Gastroesophageal sphincter (tissue), 4 donors: ENCODE measurements at regions not wholly inside any gene's neighbourhood (a gene's known extent, or its start where the extent isn't known, plus 50 kb on each side); places are given as distances from the start of the nearest gene placed in this dataset.

ENCODE experiments used
- ATAC-seq: fragments of 150-250 bp; one replicate; pipeline ENCODE4 v1.9.1; 2016; ENCODE audit warnings: mild to moderate bottlenecking, moderate library complexity
- H3K27ac ChIP-seq, 4 donors: fragments of 200-600 bp; sonication (generic) in 3 of 4; 1 replicate in 3 of 4; 2 replicates in 1 of 4; pipeline ENCODE4 v1.5.1; 2016 to 2019
- H3K27me3 ChIP-seq: fragments of 200-600 bp; sonication (generic); one replicate; pipeline ENCODE4 v1.5.1; 2019
- H3K36me3 ChIP-seq, 2 donors: fragments of 200-600 bp; sonication (generic); one replicate each; pipeline ENCODE4 v1.5.1; 2019; ENCODE audit warnings: control low read depth in 1 of 2
- H3K4me1 ChIP-seq, 3 donors: fragments of 200-600 bp; sonication (generic); 1 replicate in 2 of 3; 2 replicates in 1 of 3; pipeline ENCODE4 v1.5.1; 2016 to 2019; ENCODE audit warnings: control low read depth in 2 of 3
- H3K4me3 ChIP-seq, 2 donors: fragments of 200-600 bp; sonication (generic); one replicate each; pipeline ENCODE4 v1.5.1; 2019; ENCODE audit warnings: mild to moderate bottlenecking in 1 of 2, moderate library complexity in 1 of 2
- H3K9me3 ChIP-seq, 3 donors: fragments of 200-600 bp; sonication (generic); one replicate each; pipeline ENCODE4 v1.5.1; 2017 to 2019; ENCODE audit warnings: control low read depth in 2 of 3
- CTCF ChIP-seq, 4 experiments: fragments of 200-600 bp in 2 of 4; fragments of 450-650 bp in 2 of 4; sonication (generic) in 1 of 4; IDR thresholded peaks; one replicate each; pipeline ENCODE4 v1.5.1; 2017 to 2019; ENCODE audit warnings: antibody characterized with exemption in 4 of 4, mild to moderate bottlenecking in 2 of 4, moderate library complexity in 2 of 4
- EP300 ChIP-seq: sonication (generic); formaldehyde crosslinking; IDR thresholded peaks from one replicate; pipeline ENCODE4 v1.6.1; 2017; ENCODE audit warnings: antibody characterized with exemption, mild to moderate bottlenecking
- POLR2A ChIP-seq, 2 donors: fragments of 450-650 bp; IDR thresholded peaks; one replicate each; pipeline ENCODE4 v1.6.1; 2017; ENCODE audit warnings: antibody characterized with exemption in 2 of 2, mild to moderate bottlenecking in 2 of 2, moderate library complexity in 1 of 2
- POLR2AphosphoS5 ChIP-seq: sonication (generic); formaldehyde crosslinking; IDR thresholded peaks from one replicate; pipeline ENCODE4 v1.6.1; 2017; ENCODE audit warnings: antibody characterized with exemption
- WGBS, 2 donors: methylation state at CpG; one replicate each; pipeline ENCODE4 v1.1.5; 2018; ENCODE audit warnings: low coverage in 1 of 2; 5-methylcytosine and 5-hydroxymethylcytosine counted together

- Histone ChIP-seq H3K9me3 (peaks cover 0 to 25% (median 0%) of the 10 kb centered on the region in 3 donors), H3K4me3 (no peak overlapping the region), H3K36me3 (no peaks in the 10 kb centered on the region), H3K4me1 (no peaks in the 10 kb centered on the region), H3K27me3 (no peaks in the 10 kb centered on the region), H3K27ac (no peak overlapping the region)
- TF ChIP-seq EP300, result no peak
- no peak for TF ChIP-seq CTCF (IDR thresholded peaks at IDR 0.05)
- no peak for TF ChIP-seq POLR2A (IDR thresholded peaks at IDR 0.05)
- no peak for TF ChIP-seq POLR2AphosphoS5
- 100% methylated on average over 2 of the region's 2 CpGs; no CpG with 5 or more reads in 1 of the 2 donors for WGBS, 2 donors
- ATAC-seq, result no peak
These were observed 50.5 kb upstream of the PRDM1 start for GRCh38 chr6:106035655-106036054.

GRCh38 chr6:106033806-106034205, 52.3 kb upstream of the PRDM1 start:
- Histone ChIP-seq H3K4me1 (no peaks in the 10 kb centered on the region), H3K27me3 (no peaks in the 10 kb centered on the region), H3K27ac (no peak overlapping the region), H3K36me3 (no peaks in the 10 kb centered on the region), H3K4me3 (no peak overlapping the region), H3K9me3 (peaks cover 0 to 25% (median 0%) of the 10 kb centered on the region in 3 donors)
- 100% methylated on average over 2 of the region's 2 CpGs; no CpG with 5 or more reads in 1 of the 2 donors for WGBS, 2 donors
- ATAC-seq, result no peak
- TF ChIP-seq POLR2A (IDR thresholded peaks at IDR 0.05) (no peak), POLR2AphosphoS5 (no peak), CTCF (IDR thresholded peaks at IDR 0.05) (no peak)

GRCh38 chr6:106027758-106028157, 58.4 kb upstream of the PRDM1 start:
- Histone ChIP-seq H3K36me3 (no peaks in the 10 kb centered on the region), H3K4me1 (no peaks in the 10 kb centered on the region), H3K9me3 (no peaks in the 10 kb centered on the region), H3K27me3 (peaks cover 21% of the 10 kb centered on the region), H3K4me3 (no peak overlapping the region), H3K27ac (no peak overlapping the region)
- no peak for ATAC-seq
- no peak for TF ChIP-seq POLR2AphosphoS5
- TF ChIP-seq CTCF (IDR thresholded peaks at IDR 0.05), result no peak
- no peak for TF ChIP-seq EP300
- TF ChIP-seq POLR2A (IDR thresholded peaks at IDR 0.05), result no peak

- ATAC-seq, result no peak
- no peaks in the 10 kb centered on the region for H3K9me3 ChIP-seq
- H3K4me3 ChIP-seq, result no peak overlapping the region
- no peaks in the 10 kb centered on the region for H3K36me3 ChIP-seq
- no peak overlapping the region for H3K27ac ChIP-seq
- no peaks in the 10 kb centered on the region for H3K4me1 ChIP-seq
- 24 to 47% methylated on average over 13 to 17 of the region's 17 CpGs for whole genome bisulfite sequencing, 2 donors
- TF ChIP-seq EP300 (no peak), POLR2AphosphoS5 (no peak), POLR2A (IDR thresholded peaks at IDR 0.05) (no peak), CTCF (IDR thresholded peaks at IDR 0.05) (no peak)
- peaks cover 21% of the 10 kb centered on the region for H3K27me3 ChIP-seq
These were observed 59.1 kb upstream of the PRDM1 start for GRCh38 chr6:106026748-106027715.

GRCh38 chr6:106025655-106026054, 60.5 kb upstream of the PRDM1 start:
- Histone ChIP-seq H3K4me3 (no peak overlapping the region), H3K27me3 (peaks cover 21% of the 10 kb centered on the region), H3K36me3 (no peaks in the 10 kb centered on the region), H3K27ac (no peak overlapping the region), H3K4me1 (no peaks in the 10 kb centered on the region), H3K9me3 (no peaks in the 10 kb centered on the region)
- ATAC-seq, result no peak
- TF ChIP-seq POLR2A (IDR thresholded peaks at IDR 0.05) (no peak), EP300 (no peak), POLR2AphosphoS5 (no peak), CTCF (IDR thresholded peaks at IDR 0.05) (no peak)
